ENCODE measurements at regions not wholly inside any gene's neighbourhood (a gene's known extent, or its start where the extent isn't known, plus 50 kb on each side); places are given as distances from the start of the nearest gene placed in this dataset.

DNA sequence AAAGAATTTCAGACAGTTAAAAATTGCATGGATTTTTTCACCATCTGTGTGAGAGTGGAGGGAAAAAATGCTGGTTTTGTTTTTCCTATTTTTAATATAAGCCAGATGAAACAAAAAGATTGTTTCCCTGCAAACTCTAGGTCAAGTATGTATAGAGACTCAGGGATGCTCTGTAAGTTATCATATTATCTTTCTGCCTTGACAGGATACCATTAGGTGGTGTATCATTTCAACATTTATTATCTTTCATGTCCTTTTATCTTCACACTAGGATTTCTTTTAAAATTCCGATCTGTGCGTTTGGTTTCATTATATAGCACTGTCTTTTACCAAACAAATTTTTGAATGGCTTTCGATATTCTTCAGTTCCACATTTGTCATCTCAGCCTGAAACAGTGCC lies 225.3 kb downstream of the EN1 start:
- H3K36me3 ChIP-seq: no peaks in the 10 kb centered on the region
- H3K9me3 ChIP-seq: no peaks in the 10 kb centered on the region
- H3K27ac ChIP-seq: no peak overlapping the region
- H3K27me3 ChIP-seq: no peaks in the 10 kb centered on the region
- WGBS, 3 donors: 51 to 67% (median 56%) methylated on average over 3 of the region's 3 CpGs
- TF ChIP-seq EP300 (IDR thresholded peaks at IDR 0.05) (no peak), POLR2A (IDR thresholded peaks at IDR 0.05) (no peak)
- H3K4me3 ChIP-seq: no peak overlapping the region
- no peaks in the 10 kb centered on the region for H3K4me1 ChIP-seq (ENCODE audit: insufficient read depth)
- intact Hi-C loops (cut with DNase I): no loop called here
- no peak for DNase-seq

DNA sequence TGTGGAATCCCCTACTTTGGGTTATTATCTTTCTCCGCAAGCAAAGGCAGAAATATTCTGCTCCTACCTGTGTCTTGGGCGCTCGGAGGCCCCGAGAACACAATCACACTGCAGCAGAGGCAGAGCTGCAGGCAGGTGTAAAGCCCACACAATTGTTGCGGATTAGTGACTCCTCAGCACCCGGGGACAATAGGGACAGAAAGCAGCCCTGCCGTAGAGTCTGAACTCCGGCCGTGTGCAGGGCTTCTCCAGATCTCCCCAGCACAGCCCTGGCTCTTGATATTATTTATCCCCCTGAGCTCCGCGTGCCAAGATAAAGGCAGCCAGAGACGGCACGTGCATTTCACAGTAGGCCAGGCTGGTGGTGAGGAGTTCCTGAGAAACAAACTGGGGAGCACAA lies 229.2 kb downstream of the EN1 start:
- WGBS, 3 donors: 73 to 80% (median 78%) methylated on average over 13 of the region's 13 CpGs
- H3K27ac ChIP-seq: no peak overlapping the region
- H3K4me1 ChIP-seq (ENCODE audit: insufficient read depth): peaks cover 1% of the 10 kb centered on the region
- no peak for DNase-seq
- H3K9me3 ChIP-seq: no peaks in the 10 kb centered on the region
- no peak overlapping the region for H3K4me3 ChIP-seq
- H3K36me3 ChIP-seq: no peaks in the 10 kb centered on the region
- no peaks in the 10 kb centered on the region for H3K27me3 ChIP-seq
- intact Hi-C loops (cut with DNase I): no loop called here
- TF ChIP-seq EP300 (IDR thresholded peaks at IDR 0.05) (no peak), POLR2A (IDR thresholded peaks at IDR 0.05) (no peak)
- TF ChIP-seq, protein P1, sequence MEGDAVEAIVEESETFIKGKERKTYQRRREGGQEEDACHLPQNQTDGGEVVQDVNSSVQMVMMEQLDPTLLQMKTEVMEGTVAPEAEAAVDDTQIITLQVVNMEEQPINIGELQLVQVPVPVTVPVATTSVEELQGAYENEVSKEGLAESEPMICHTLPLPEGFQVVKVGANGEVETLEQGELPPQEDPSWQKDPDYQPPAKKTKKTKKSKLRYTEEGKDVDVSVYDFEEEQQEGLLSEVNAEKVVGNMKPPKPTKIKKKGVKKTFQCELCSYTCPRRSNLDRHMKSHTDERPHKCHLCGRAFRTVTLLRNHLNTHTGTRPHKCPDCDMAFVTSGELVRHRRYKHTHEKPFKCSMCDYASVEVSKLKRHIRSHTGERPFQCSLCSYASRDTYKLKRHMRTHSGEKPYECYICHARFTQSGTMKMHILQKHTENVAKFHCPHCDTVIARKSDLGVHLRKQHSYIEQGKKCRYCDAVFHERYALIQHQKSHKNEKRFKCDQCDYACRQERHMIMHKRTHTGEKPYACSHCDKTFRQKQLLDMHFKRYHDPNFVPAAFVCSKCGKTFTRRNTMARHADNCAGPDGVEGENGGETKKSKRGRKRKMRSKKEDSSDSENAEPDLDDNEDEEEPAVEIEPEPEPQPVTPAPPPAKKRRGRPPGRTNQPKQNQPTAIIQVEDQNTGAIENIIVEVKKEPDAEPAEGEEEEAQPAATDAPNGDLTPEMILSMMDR (IDR thresholded peaks at IDR 0.05): no peak

DNA sequence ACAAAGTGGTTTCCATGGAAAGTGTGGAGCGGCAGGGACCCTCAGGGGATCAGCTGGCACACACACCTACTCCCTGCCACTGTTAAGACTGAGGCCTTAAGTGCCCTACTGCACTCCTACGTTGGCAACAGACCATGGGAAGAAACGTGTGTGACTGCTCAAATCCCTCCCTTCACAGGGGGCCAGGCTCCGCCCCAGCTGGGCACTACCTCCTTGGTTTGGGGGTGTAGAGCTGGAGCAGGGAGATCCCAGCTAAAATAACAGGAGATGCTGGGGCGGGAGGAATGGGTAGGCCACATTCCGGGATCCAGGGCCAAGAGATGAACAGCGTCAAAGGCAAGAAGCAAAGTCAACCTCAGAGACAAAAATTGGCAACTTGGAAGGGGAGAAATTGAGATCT lies 231.0 kb downstream of the EN1 start:
- TF ChIP-seq EP300 (IDR thresholded peaks at IDR 0.05) (no peak), POLR2A (IDR thresholded peaks at IDR 0.05) (no peak)
- TF ChIP-seq, protein P1 (IDR thresholded peaks at IDR 0.05): no peak
- Histone ChIP-seq H3K4me3 (no peak overlapping the region), H3K36me3 (no peaks in the 10 kb centered on the region), H3K27ac (no peak overlapping the region), H3K27me3 (no peaks in the 10 kb centered on the region), H3K9me3 (no peaks in the 10 kb centered on the region), H3K4me1 (ENCODE audit: insufficient read depth) (peaks cover 1% of the 10 kb centered on the region)
- intact Hi-C loops (cut with DNase I): no loop called here
- 76 to 85% (median 79%) methylated on average over 7 of the region's 7 CpGs for WGBS, 3 donors
- DNase-seq: no peak

DNA sequence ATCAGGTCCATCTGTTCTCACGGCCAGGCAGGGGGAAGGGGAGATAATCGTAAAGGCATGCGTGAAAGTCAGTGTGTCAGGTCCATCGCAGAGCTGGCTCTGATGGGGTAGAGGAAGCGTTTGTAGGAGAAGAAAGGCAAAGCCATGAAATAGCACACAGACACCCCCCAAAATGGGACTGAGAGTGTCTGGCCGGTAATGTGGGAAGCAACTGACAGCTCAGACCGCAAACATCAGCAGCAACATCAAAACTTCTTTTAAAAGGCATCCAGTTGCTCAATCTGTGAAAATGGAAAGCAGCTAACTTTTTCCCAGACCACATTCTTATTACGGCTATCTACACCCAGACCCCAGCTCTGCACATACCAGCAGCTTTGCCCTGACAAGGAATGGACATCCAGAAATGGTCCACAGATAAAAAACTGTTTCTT lies 232.6 kb downstream of the EN1 start:
- WGBS, 3 donors: 16 to 23% (median 23%) methylated on average over 8 of the region's 8 CpGs
- DNase-seq: no peak
- H3K36me3 ChIP-seq: no peaks in the 10 kb centered on the region
- H3K9me3 ChIP-seq: no peaks in the 10 kb centered on the region
- intact Hi-C loops (cut with DNase I): no loop called here
- no peak overlapping the region for H3K4me3 ChIP-seq
- TF ChIP-seq EP300 (IDR thresholded peaks at IDR 0.05) (no peak), POLR2A (IDR thresholded peaks at IDR 0.05) (no peak)
- H3K27ac ChIP-seq: no peak overlapping the region
- H3K27me3 ChIP-seq: no peaks in the 10 kb centered on the region
- peaks cover 1% of the 10 kb centered on the region for H3K4me1 ChIP-seq (ENCODE audit: insufficient read depth)

DNA sequence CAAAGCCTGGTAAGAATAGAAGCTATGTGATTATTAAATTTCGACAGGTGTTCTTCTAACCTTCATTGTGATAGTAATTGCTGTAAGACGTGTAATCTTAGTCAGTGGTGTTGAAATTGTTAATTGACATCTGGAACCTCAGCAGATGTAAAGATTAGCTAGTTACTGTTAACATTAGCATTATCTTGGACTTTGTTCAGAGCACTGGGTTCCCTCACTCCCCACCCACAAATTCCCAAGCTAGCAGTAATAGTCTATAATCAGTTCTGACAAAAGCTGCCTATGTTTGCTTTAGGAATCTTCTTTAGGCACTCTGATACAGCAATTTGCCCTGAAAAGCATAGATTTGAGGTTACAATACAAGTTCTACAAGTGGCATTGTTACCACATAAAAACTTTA lies 233.7 kb downstream of the EN1 start:
- DNase-seq: no peak
- 62 to 82% (median 66%) methylated on average over 2 of the region's 2 CpGs for WGBS, 3 donors
- TF ChIP-seq POLR2A (IDR thresholded peaks at IDR 0.05) (no peak), EP300 (IDR thresholded peaks at IDR 0.05) (no peak)
- TF ChIP-seq, protein P1 (IDR thresholded peaks at IDR 0.05): no peak

More for the DNA sequence above, 233.7 kb downstream of the EN1 start:
- no peaks in the 10 kb centered on the region for H3K36me3 ChIP-seq
- no peaks in the 10 kb centered on the region for H3K27me3 ChIP-seq
- peaks cover 1% of the 10 kb centered on the region for H3K4me1 ChIP-seq (ENCODE audit: insufficient read depth)
- H3K4me3 ChIP-seq: no peak overlapping the region
- H3K9me3 ChIP-seq: no peaks in the 10 kb centered on the region
- no peak overlapping the region for H3K27ac ChIP-seq
- intact Hi-C loops (cut with DNase I): no loop called here

Measured in ovary (tissue), 7 donors.